ENCODE measurements at regions not wholly inside any gene's neighbourhood (a gene's known extent, or its start where the extent isn't known, plus 50 kb on each side); places are given as distances from the start of the nearest gene placed in this dataset.

GRCh38 chr2:37569131-37569823 lies 102.2 kb downstream of the CDC42EP3 start:
- TF ChIP-seq POLR2AphosphoS5 (IDR thresholded peaks at IDR 0.05): no peak
- TF ChIP-seq, protein P1, sequence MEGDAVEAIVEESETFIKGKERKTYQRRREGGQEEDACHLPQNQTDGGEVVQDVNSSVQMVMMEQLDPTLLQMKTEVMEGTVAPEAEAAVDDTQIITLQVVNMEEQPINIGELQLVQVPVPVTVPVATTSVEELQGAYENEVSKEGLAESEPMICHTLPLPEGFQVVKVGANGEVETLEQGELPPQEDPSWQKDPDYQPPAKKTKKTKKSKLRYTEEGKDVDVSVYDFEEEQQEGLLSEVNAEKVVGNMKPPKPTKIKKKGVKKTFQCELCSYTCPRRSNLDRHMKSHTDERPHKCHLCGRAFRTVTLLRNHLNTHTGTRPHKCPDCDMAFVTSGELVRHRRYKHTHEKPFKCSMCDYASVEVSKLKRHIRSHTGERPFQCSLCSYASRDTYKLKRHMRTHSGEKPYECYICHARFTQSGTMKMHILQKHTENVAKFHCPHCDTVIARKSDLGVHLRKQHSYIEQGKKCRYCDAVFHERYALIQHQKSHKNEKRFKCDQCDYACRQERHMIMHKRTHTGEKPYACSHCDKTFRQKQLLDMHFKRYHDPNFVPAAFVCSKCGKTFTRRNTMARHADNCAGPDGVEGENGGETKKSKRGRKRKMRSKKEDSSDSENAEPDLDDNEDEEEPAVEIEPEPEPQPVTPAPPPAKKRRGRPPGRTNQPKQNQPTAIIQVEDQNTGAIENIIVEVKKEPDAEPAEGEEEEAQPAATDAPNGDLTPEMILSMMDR (IDR thresholded peaks at IDR 0.05): no peak
